HCT116 (cell line): ENCODE measurements at regions not wholly inside any gene's neighbourhood (a gene's known extent, or its start where the extent isn't known, plus 50 kb on each side); places are given as distances from the start of the nearest gene placed in this dataset.

Source experiments
- ATAC-seq: fragments of 200-7000 bp; cut with Tn5 transposase; 2 replicates; pipeline ENCODE4 v1.9.1; 2020; ENCODE audit warnings: mild to moderate bottlenecking, moderate library complexity
- BruUV-seq: library from RNA; stranded (reverse); fragments of 400-500 nt; replicated peaks from 2 replicates; lab custom pipeline; 2021; lab: Mats Ljungman, UMichigan
- CTCF ChIA-PET: fragments of 300-600 bp; sonication (Branson Sonifier 250); formaldehyde crosslinking; loops from one replicate; lab custom pipeline; 2021; ENCODE audit warnings: antibody characterized with exemption; lab: Charles Lee
- POLR2A ChIA-PET: fragments of 300-600, 350-600 bp; sonication (Branson Sonifier 250); formaldehyde crosslinking; loops from one replicate; lab custom pipeline; 2021; ENCODE audit warnings: antibody characterized with exemption; lab: Charles Lee
- RAD21 ChIA-PET, 2 experiments: fragments of 300-600 bp; sonication (Branson Sonifier 250); formaldehyde crosslinking; loops; one replicate each; lab custom pipeline; 2023; ENCODE audit warnings: low total read pairs in 2 of 2; ENCODE audit not compliant: uncharacterized antibody in 2 of 2, unreplicated experiment in 2 of 2, low non-redundant PET in 1 of 2; lab: Charles Lee
- DNase-seq: peaks from one replicate; pipeline ENCODE4 v3.0.0-alpha.2; 2010; ENCODE audit warnings: low read depth, low spot score
- H2AFZ ChIP-seq: fragments of 200-600 bp; shearing (Covaris generic), sonication (generic); 2 replicates; pipeline ENCODE4 v1.6.1; 2017; ENCODE audit warnings: low read depth, mixed run types, mixed read lengths, antibody characterized with exemption, low read length; ENCODE audit not compliant: poor library complexity, severe bottlenecking
- H3K27ac ChIP-seq: 2 replicates; pipeline ENCODE4 v1.5.1; 2012; ENCODE audit warnings: low read depth, low read length
- H3K27me3 ChIP-seq: fragments of 200-600 bp; sonication (generic); 2 replicates; pipeline ENCODE4 v1.6.1; 2016; ENCODE audit warnings: mixed run types, low read length, mixed read lengths; ENCODE audit not compliant: insufficient read depth
- H3K36me3 ChIP-seq, 2 experiments: fragments of 200-500 bp in 1 of 2; fragments of 200-600 bp in 1 of 2; sonication (Bioruptor generic) in 1 of 2; sonication (generic) in 1 of 2; 2 replicates each; pipeline versions ENCODE4 v1.5.1 to v1.6.1; 2014 to 2016; ENCODE audit warnings: low read length in 2 of 2, inconsistent platforms in 1 of 2, mixed read lengths in 1 of 2, mixed run types in 1 of 2; ENCODE audit not compliant: insufficient read depth in 2 of 2, control insufficient read depth in 1 of 2
- H3K4me1 ChIP-seq, 2 experiments: fragments of 200-600 bp in 1 of 2; sonication (generic) in 1 of 2; 2 replicates each; pipeline versions ENCODE4 v1.5.1 to v1.6.1; 2012 to 2017; ENCODE audit warnings: low read length in 2 of 2, inconsistent platforms in 1 of 2, mild to moderate bottlenecking in 1 of 2, mixed read lengths in 1 of 2, mixed run types in 1 of 2, moderate library complexity in 1 of 2; ENCODE audit not compliant: insufficient read depth in 2 of 2, control insufficient read depth in 1 of 2
- H3K4me2 ChIP-seq: fragments of 200-600 bp; sonication (generic); 2 replicates; pipeline ENCODE4 v1.6.1; 2017; ENCODE audit warnings: mixed run types, low read length, mixed read lengths
- H3K4me3 ChIP-seq, 2 experiments: fragments of 200-600 bp in 1 of 2; sonication (generic) in 1 of 2; replicated peaks in 1 of 2; 2 replicates each; pipeline ENCODE4 v1.5.1; 2011 to 2016; ENCODE audit warnings: low read length in 2 of 2, control low read depth in 1 of 2, low read depth in 1 of 2, mild to moderate bottlenecking in 1 of 2, mixed read lengths in 1 of 2, mixed run types in 1 of 2
- H3K79me2 ChIP-seq: fragments of 200-600 bp; sonication (generic); 2 replicates; pipeline ENCODE4 v1.6.1; 2017; ENCODE audit warnings: mild to moderate bottlenecking, mixed run types, low read length, moderate library complexity, mixed read lengths; ENCODE audit not compliant: insufficient read depth
- H3K9ac ChIP-seq: fragments of 200-600 bp; sonication (generic); 2 replicates; pipeline ENCODE4 v1.6.1; 2016; ENCODE audit warnings: low read length, mixed read lengths
- H3K9me2 ChIP-seq: fragments of 200-600 bp; sonication (generic), shearing (Covaris generic); 2 replicates; pipeline ENCODE4 v1.6.1; 2017; ENCODE audit warnings: mixed run types, mild to moderate bottlenecking, moderate library complexity; ENCODE audit not compliant: insufficient read depth
- H3K9me3 ChIP-seq, 2 experiments: fragments of 200-500 bp in 1 of 2; fragments of 200-600 bp in 1 of 2; sonication (Bioruptor generic) in 1 of 2; sonication (generic) in 1 of 2; 2 replicates each; pipeline ENCODE4 v1.6.1; 2014 to 2017; ENCODE audit warnings: low read length in 2 of 2, mixed read lengths in 2 of 2, inconsistent platforms in 1 of 2, low read depth in 1 of 2, mild to moderate bottlenecking in 1 of 2, mixed run types in 1 of 2, moderate library complexity in 1 of 2; ENCODE audit not compliant: control insufficient read depth in 1 of 2, insufficient read depth in 1 of 2
- H4K20me1 ChIP-seq: fragments of 200-600 bp; sonication (generic), shearing (Covaris generic); 2 replicates; pipeline ENCODE4 v1.6.1; 2017; ENCODE audit warnings: mixed run types, mild to moderate bottlenecking, moderate library complexity; ENCODE audit not compliant: insufficient read depth
- CBX3 ChIP-seq: IDR thresholded peaks from 2 replicates; pipeline ENCODE4 v1.6.1; 2012; ENCODE audit warnings: low read depth
- CEBPB ChIP-seq: IDR thresholded peaks from 2 replicates; pipeline ENCODE4 v1.6.1; 2012; ENCODE audit warnings: low read depth
- ELF1 ChIP-seq: IDR thresholded peaks from 2 replicates; pipeline ENCODE4 v1.6.1; 2012; ENCODE audit warnings: low read depth, borderline replicate concordance
- EZH2 ChIP-seq: fragments of 200-600 bp; sonication (generic); IDR thresholded peaks from 2 replicates; pipeline ENCODE4 v1.6.1; 2017; ENCODE audit warnings: antibody characterized with exemption, mixed run types
- EZH2phosphoT487 ChIP-seq: fragments of 200-600 bp; IDR thresholded peaks from 2 replicates; pipeline ENCODE4 v1.6.1; 2018; ENCODE audit warnings: antibody characterized with exemption, borderline replicate concordance
- MAX ChIP-seq: IDR thresholded peaks from 2 replicates; pipeline ENCODE4 v1.6.1; 2012
- RAD21 ChIP-seq: IDR thresholded peaks from 2 replicates; pipeline ENCODE4 v1.6.1; 2012; ENCODE audit warnings: low read depth, mild to moderate bottlenecking
- REST ChIP-seq: IDR thresholded peaks from 2 replicates; pipeline ENCODE4 v1.6.1; 2012; ENCODE audit warnings: low read depth
- SIN3A ChIP-seq: IDR thresholded peaks from 2 replicates; pipeline ENCODE4 v1.6.1; 2012; ENCODE audit warnings: low read depth
- TCF7L2 ChIP-seq: IDR thresholded peaks from 2 replicates; pipeline ENCODE4 v1.7.0; 2011; ENCODE audit warnings: borderline replicate concordance, inconsistent platforms; ENCODE audit not compliant: insufficient read depth, insufficient read length; ENCODE audit errors: extremely low read depth
- intact Hi-C: fragments of 100-400 bp; cut with micrococcal nuclease; formaldehyde crosslinking; loops from 2 replicates; pipeline ENCODE4 v1.10.0; 2022
- TF ChIP-seq, protein P1 (sequence below), 3 experiments: fragments of 200-600 bp in 1 of 3; sonication (generic) in 1 of 3; IDR thresholded peaks in 2 of 3; conservative IDR thresholded peaks in 1 of 3; 2 replicates each; pipeline ENCODE4 v1.5.1; 2012 to 2017; ENCODE audit warnings: low read depth in 2 of 3, low read length in 2 of 3, antibody characterized with exemption in 1 of 3, borderline replicate concordance in 1 of 3, control low read depth in 1 of 3, mild to moderate bottlenecking in 1 of 3, mixed read lengths in 1 of 3, mixed run types in 1 of 3, moderate library complexity in 1 of 3; ENCODE audit not compliant: insufficient read depth in 1 of 3

DNA sequence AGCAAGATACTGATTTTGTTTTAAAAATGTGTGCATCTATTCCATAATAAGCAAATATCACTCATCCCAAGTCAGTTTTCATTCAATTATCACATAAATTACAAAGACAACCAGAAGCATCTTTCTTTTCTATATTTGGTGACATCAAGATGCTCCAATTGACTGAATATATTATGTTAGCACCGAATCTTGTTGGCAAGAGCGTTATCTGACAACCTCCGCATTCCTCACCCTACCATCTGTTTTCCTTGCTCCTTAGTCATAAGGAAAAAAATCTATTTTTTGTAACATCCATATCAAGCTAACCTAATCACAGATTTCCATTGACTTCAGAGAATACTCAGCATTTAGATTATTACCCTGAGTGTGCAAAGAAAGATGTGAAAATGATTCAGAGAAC is 212.2 kb upstream of the KYNU start (continued):
- TF ChIP-seq REST (no peak), CEBPB (no peak), TCF7L2 (no peak)

- Histone ChIP-seq H3K4me1 (no peaks in the 10 kb centered on the region), H3K4me3 (no peak overlapping the region), H3K9me3 (no peaks in the 10 kb centered on the region), H3K9me2 (no peaks in the 10 kb centered on the region), H3K4me2 (no peak overlapping the region), H2AFZ (no peak overlapping the region), H3K27ac (no peak overlapping the region), H3K27me3 (no peaks in the 10 kb centered on the region), H4K20me1 (no peaks in the 10 kb centered on the region), H3K9ac (no peak overlapping the region), H3K79me2 (no peaks in the 10 kb centered on the region), H3K36me3 (no peaks in the 10 kb centered on the region)
- BruUV-seq = no TSS peak
- ChIA-PET RAD21 (no interaction called here), POLR2A (no interaction called here), CTCF (no interaction called here)
- ATAC-seq = no peak
- intact Hi-C loops = no loop called here
- DNase-seq = no peak
- no peak for TF ChIP-seq EZH2phosphoT487
- no peak for TF ChIP-seq SIN3A
- TF ChIP-seq, protein P1, sequence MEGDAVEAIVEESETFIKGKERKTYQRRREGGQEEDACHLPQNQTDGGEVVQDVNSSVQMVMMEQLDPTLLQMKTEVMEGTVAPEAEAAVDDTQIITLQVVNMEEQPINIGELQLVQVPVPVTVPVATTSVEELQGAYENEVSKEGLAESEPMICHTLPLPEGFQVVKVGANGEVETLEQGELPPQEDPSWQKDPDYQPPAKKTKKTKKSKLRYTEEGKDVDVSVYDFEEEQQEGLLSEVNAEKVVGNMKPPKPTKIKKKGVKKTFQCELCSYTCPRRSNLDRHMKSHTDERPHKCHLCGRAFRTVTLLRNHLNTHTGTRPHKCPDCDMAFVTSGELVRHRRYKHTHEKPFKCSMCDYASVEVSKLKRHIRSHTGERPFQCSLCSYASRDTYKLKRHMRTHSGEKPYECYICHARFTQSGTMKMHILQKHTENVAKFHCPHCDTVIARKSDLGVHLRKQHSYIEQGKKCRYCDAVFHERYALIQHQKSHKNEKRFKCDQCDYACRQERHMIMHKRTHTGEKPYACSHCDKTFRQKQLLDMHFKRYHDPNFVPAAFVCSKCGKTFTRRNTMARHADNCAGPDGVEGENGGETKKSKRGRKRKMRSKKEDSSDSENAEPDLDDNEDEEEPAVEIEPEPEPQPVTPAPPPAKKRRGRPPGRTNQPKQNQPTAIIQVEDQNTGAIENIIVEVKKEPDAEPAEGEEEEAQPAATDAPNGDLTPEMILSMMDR (IDR thresholded peaks at IDR 0.05 in 2 of 3, conservative IDR thresholded peaks at IDR 0.05 in 1 of 3; ENCODE audit: borderline replicate concordance in 1 of 3, insufficient read depth in 1 of 3, low read depth in 2 of 3, low read length in 2 of 3) = no peak
- TF ChIP-seq ELF1 = no peak
- no peak for TF ChIP-seq MAX
- TF ChIP-seq EZH2 = no peak
- TF ChIP-seq CEBPB = no peak
- no peak for TF ChIP-seq RAD21
- no peak for TF ChIP-seq CBX3
These were observed 226.9 kb upstream of the KYNU start for GRCh38 chr2:142650601-142651000.
